Rectal smooth muscle tissue (tissue), 1 donor: ENCODE measurements at regions not wholly inside any gene's neighbourhood (a gene's known extent, or its start where the extent isn't known, plus 50 kb on each side); places are given as distances from the start of the nearest gene placed in this dataset.

Experiments used
- H3K27ac ChIP-seq: one replicate; pipeline ENCODE4 v1.7.0; 2013; ENCODE audit warnings: low read depth, low read length, inconsistent platforms
- H3K27me3 ChIP-seq: one replicate; pipeline ENCODE4 v1.7.0; 2013; ENCODE audit warnings: low read length; ENCODE audit not compliant: control insufficient read depth, insufficient read depth
- H3K36me3 ChIP-seq: one replicate; pipeline ENCODE4 v1.7.0; 2013; ENCODE audit warnings: low read length; ENCODE audit not compliant: control insufficient read depth, insufficient read depth
- H3K4me1 ChIP-seq: one replicate; pipeline ENCODE4 v1.7.0; 2013; ENCODE audit warnings: low read length; ENCODE audit not compliant: control insufficient read depth, insufficient read depth
- H3K4me3 ChIP-seq: one replicate; pipeline ENCODE4 v1.7.0; 2013; ENCODE audit warnings: low read length
- H3K9ac ChIP-seq: one replicate; pipeline ENCODE4 v1.7.0; 2013; ENCODE audit warnings: low read length

- H3K4me1 ChIP-seq: no peaks in the 10 kb centered on the region
- H3K27me3 ChIP-seq: no peaks in the 10 kb centered on the region
- no peaks in the 10 kb centered on the region for H3K36me3 ChIP-seq
- no peak overlapping the region for H3K27ac ChIP-seq
- H3K9ac ChIP-seq: no peak overlapping the region
- no peak overlapping the region for H3K4me3 ChIP-seq
These were observed 117.1 kb upstream of the ARHGAP5 start for GRCh38 chr14:31960039-31960438.

- Histone ChIP-seq H3K9ac (no peak overlapping the region), H3K4me1 (no peaks in the 10 kb centered on the region), H3K27me3 (no peaks in the 10 kb centered on the region), H3K4me3 (no peak overlapping the region), H3K27ac (no peak overlapping the region), H3K36me3 (no peaks in the 10 kb centered on the region)
These were observed 115.2 kb upstream of the ARHGAP5 start for GRCh38 chr14:31961896-31962295.

- Histone ChIP-seq H3K4me1 (no peaks in the 10 kb centered on the region), H3K9ac (no peak overlapping the region), H3K4me3 (no peak overlapping the region), H3K36me3 (no peaks in the 10 kb centered on the region), H3K27me3 (no peaks in the 10 kb centered on the region), H3K27ac (no peak overlapping the region)
These were observed 114.2 kb upstream of the ARHGAP5 start for GRCh38 chr14:31962920-31963319.

GRCh38 chr14:31963587-31963986, 113.5 kb upstream of the ARHGAP5 start:
- H3K9ac ChIP-seq: no peak overlapping the region
- H3K4me3 ChIP-seq: no peak overlapping the region
- H3K27ac ChIP-seq: no peak overlapping the region
- H3K36me3 ChIP-seq: no peaks in the 10 kb centered on the region
- no peaks in the 10 kb centered on the region for H3K4me1 ChIP-seq
- no peaks in the 10 kb centered on the region for H3K27me3 ChIP-seq

GRCh38 chr14:31964490-31964889, 112.6 kb upstream of the ARHGAP5 start:
- Histone ChIP-seq H3K4me1 (no peaks in the 10 kb centered on the region), H3K4me3 (no peak overlapping the region), H3K36me3 (no peaks in the 10 kb centered on the region), H3K9ac (no peak overlapping the region), H3K27me3 (no peaks in the 10 kb centered on the region), H3K27ac (no peak overlapping the region)

GRCh38 chr14:31965071-31965734, 111.9 kb upstream of the ARHGAP5 start:
- no peak overlapping the region for H3K4me3 ChIP-seq
- H3K27ac ChIP-seq: no peak overlapping the region

GRCh38 chr14:31965735-31966598, 111.1 kb upstream of the ARHGAP5 start:
- Histone ChIP-seq H3K27ac (no peak overlapping the region), H3K4me1 (no peaks in the 10 kb centered on the region), H3K9ac (no peak overlapping the region), H3K36me3 (no peaks in the 10 kb centered on the region), H3K4me3 (no peak overlapping the region), H3K27me3 (no peaks in the 10 kb centered on the region)

More at GRCh38 chr14:31965071-31965734, 111.9 kb upstream of the ARHGAP5 start:
- Histone ChIP-seq H3K27me3 (no peaks in the 10 kb centered on the region), H3K36me3 (no peaks in the 10 kb centered on the region), H3K4me1 (no peaks in the 10 kb centered on the region), H3K9ac (no peak overlapping the region)

GRCh38 chr14:31966896-31967668, 110.0 kb upstream of the ARHGAP5 start:
- no peak overlapping the region for H3K4me3 ChIP-seq
- H3K9ac ChIP-seq: no peak overlapping the region
- H3K27ac ChIP-seq: no peak overlapping the region
- H3K36me3 ChIP-seq: no peaks in the 10 kb centered on the region
- no peaks in the 10 kb centered on the region for H3K27me3 ChIP-seq
- no peaks in the 10 kb centered on the region for H3K4me1 ChIP-seq

GRCh38 chr14:31967669-31967975, 109.5 kb upstream of the ARHGAP5 start:
- Histone ChIP-seq H3K27ac (no peak overlapping the region), H3K9ac (no peak overlapping the region), H3K36me3 (no peaks in the 10 kb centered on the region), H3K27me3 (no peaks in the 10 kb centered on the region), H3K4me3 (no peak overlapping the region), H3K4me1 (no peaks in the 10 kb centered on the region)

- Histone ChIP-seq H3K27me3 (no peaks in the 10 kb centered on the region), H3K4me1 (no peaks in the 10 kb centered on the region), H3K36me3 (no peaks in the 10 kb centered on the region), H3K4me3 (no peak overlapping the region), H3K27ac (no peak overlapping the region), H3K9ac (no peak overlapping the region)
These were observed 108.8 kb upstream of the ARHGAP5 start for GRCh38 chr14:31968107-31968810.

- H3K36me3 ChIP-seq: no peaks in the 10 kb centered on the region
- no peak overlapping the region for H3K4me3 ChIP-seq
- no peaks in the 10 kb centered on the region for H3K4me1 ChIP-seq
- no peak overlapping the region for H3K9ac ChIP-seq
- H3K27ac ChIP-seq: no peak overlapping the region
- H3K27me3 ChIP-seq: no peaks in the 10 kb centered on the region
These were observed 108.0 kb upstream of the ARHGAP5 start for GRCh38 chr14:31968956-31969698.
